ENCODE measurements at regions not wholly inside any gene's neighbourhood (a gene's known extent, or its start where the extent isn't known, plus 50 kb on each side); places are given as distances from the start of the nearest gene placed in this dataset.
A peak's percentile ranks its signal among the peaks of the same experiment; 100 is the strongest.

GRCh38 chr22:22769434-22770279, 118.0 kb upstream of the IGLL5 start:
- TF ChIP-seq CTCF (IDR thresholded peaks at IDR 0.05) (no peak), POLR2A (IDR thresholded peaks at IDR 0.05) (no peak)
- intact Hi-C loops (cut with DNase I; ENCODE audit: low total_unique reads): no loop called here
- H3K4me1 ChIP-seq: no peaks in the 10 kb centered on the region
- no peaks in the 10 kb centered on the region for H3K9me3 ChIP-seq
- H3K4me3 ChIP-seq: no peak overlapping the region
- H3K27ac ChIP-seq: no peak overlapping the region
- H3K36me3 ChIP-seq: no peaks in the 10 kb centered on the region
- DNase-seq: no peak
- H3K27me3 ChIP-seq: no peaks in the 10 kb centered on the region

DNA sequence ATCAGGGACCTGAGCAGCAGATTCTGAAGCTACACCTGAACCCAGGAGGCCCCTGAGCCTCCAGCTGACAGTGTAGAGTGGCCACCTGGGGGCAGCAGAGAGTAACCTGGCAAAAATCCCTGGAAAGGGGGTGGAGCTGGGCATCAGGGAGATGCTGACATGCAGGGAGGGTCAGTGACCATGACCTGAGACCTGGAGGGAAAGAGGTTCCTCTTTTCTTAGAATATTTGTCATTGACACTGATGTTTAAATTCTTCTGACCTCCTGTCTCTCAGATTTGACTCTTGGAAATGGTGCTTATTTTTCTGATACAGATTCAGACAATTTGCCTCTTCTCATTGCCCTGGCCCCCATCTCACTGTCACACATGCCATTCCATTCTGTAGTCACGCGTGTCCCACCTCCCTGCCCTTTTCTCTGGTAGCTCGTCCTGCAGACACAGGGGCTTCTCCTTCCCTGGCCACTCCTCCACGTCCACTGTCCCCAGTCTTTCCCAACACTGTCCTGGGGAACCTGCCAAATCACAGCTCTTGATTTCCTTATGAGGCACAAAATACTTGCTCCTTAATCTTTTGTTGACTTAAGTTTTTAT, 117.2 kb upstream of the IGLL5 start:
- Histone ChIP-seq H3K9me3 (no peaks in the 10 kb centered on the region), H3K27me3 (no peaks in the 10 kb centered on the region), H3K4me1 (no peaks in the 10 kb centered on the region), H3K4me3 (no peak overlapping the region), H3K27ac (no peak overlapping the region), H3K36me3 (no peaks in the 10 kb centered on the region)
- intact Hi-C loops (cut with DNase I; ENCODE audit: low total_unique reads): no loop called here
- DNase-seq: no peak
- no peak for TF ChIP-seq POLR2A (IDR thresholded peaks at IDR 0.05)
- peak in 1 of 4 experiments; percentile 12 for TF ChIP-seq CTCF (IDR thresholded peaks at IDR 0.05)

GRCh38 chr22:22770881-22771280, 116.7 kb upstream of the IGLL5 start:
- no peaks in the 10 kb centered on the region for H3K4me1 ChIP-seq
- DNase-seq: no peak
- intact Hi-C loops (cut with DNase I; ENCODE audit: low total_unique reads): no loop called here
- H3K36me3 ChIP-seq: no peaks in the 10 kb centered on the region
- TF ChIP-seq POLR2A (IDR thresholded peaks at IDR 0.05) (no peak), CTCF (IDR thresholded peaks at IDR 0.05) (no peak)
- no peaks in the 10 kb centered on the region for H3K9me3 ChIP-seq
- no peaks in the 10 kb centered on the region for H3K27me3 ChIP-seq
- no peak overlapping the region for H3K4me3 ChIP-seq
- H3K27ac ChIP-seq: no peak overlapping the region

DNA sequence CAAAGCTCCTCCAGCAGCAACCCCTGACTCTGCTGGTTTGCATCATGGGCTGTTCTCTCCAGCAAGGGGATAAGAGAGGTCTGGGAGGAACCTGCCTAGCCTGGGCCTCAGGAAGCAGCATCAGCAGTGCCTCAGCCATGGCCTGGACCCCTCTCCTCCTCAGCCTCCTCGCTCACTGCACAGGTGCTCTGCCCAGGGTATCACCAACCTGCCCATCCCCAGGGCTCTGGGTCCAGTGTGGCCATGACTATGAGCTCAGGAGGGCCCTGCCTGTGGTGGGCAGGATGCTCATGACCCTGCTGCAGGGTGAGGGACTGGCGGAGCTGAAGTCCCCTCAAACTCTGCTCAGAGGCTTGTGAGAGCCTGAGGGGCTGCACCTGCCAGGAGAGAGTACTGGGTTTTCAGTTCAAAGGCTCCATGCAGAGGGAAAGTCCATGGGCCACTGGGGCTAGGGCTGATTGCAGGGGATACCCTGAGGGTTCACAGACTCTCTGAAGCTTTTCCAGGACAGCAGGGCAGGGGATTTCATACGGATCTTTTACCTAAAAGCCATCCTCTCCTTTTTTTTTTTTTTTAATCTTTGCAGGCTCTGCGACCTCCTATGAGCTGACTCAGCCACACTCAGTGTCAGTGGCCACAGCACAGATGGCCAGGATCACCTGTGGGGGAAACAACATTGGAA, 115.8 kb upstream of the IGLL5 start:
- TF ChIP-seq CTCF (IDR thresholded peaks at IDR 0.05): no peak
- TF ChIP-seq POLR2A (IDR thresholded peaks at IDR 0.05): no peak
- Histone ChIP-seq H3K9me3 (no peaks in the 10 kb centered on the region), H3K36me3 (no peaks in the 10 kb centered on the region), H3K27ac (no peak overlapping the region), H3K4me3 (no peak overlapping the region), H3K27me3 (no peaks in the 10 kb centered on the region), H3K4me1 (no peaks in the 10 kb centered on the region)
- no peak for DNase-seq
- intact Hi-C loops (cut with DNase I; ENCODE audit: low total_unique reads): no loop called here

DNA sequence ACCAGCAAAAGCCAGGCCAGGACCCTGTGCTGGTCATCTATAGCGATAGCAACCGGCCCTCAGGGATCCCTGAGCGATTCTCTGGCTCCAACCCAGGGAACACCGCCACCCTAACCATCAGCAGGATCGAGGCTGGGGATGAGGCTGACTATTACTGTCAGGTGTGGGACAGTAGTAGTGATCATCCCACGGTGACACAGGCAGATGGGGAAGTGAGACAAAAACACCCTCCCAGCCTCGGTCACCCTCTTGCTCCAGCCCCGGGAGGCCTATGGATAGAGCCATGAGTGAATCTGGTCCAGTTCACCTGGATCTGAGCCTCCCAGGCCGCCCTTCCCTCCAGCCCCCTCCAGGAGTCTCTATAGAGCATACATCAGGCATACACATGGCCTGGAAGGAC, 115.2 kb upstream of the IGLL5 start:
- H3K27ac ChIP-seq: no peak overlapping the region
- DNase-seq: no peak
- no peaks in the 10 kb centered on the region for H3K27me3 ChIP-seq
- TF ChIP-seq CTCF (IDR thresholded peaks at IDR 0.05) (no peak), POLR2A (IDR thresholded peaks at IDR 0.05) (no peak)
- intact Hi-C loops (cut with DNase I; ENCODE audit: low total_unique reads): no loop called here
- H3K4me1 ChIP-seq: no peaks in the 10 kb centered on the region
- no peaks in the 10 kb centered on the region for H3K9me3 ChIP-seq
- no peaks in the 10 kb centered on the region for H3K36me3 ChIP-seq
- no peak overlapping the region for H3K4me3 ChIP-seq
